GM12864 (cell line): ENCODE measurements at regions not wholly inside any gene's neighbourhood (a gene's known extent, or its start where the extent isn't known, plus 50 kb on each side); places are given as distances from the start of the nearest gene placed in this dataset.

Experiments
- DNase-seq: peaks from one replicate; pipeline ENCODE4 v3.0.0-alpha.2; 2011; ENCODE audit warnings: low read depth
- H3K4me3 ChIP-seq: 2 replicates; pipeline ENCODE4 v1.5.1; 2011; ENCODE audit warnings: mild to moderate bottlenecking, low read depth, low read length, control low read depth
- TF ChIP-seq, protein P1 (sequence below): IDR thresholded peaks from 2 replicates; pipeline ENCODE4 v1.5.1; 2011; ENCODE audit warnings: low read depth, mild to moderate bottlenecking, moderate library complexity, low read length, control low read depth, inconsistent platforms; ENCODE audit errors: missing control alignments

DNA sequence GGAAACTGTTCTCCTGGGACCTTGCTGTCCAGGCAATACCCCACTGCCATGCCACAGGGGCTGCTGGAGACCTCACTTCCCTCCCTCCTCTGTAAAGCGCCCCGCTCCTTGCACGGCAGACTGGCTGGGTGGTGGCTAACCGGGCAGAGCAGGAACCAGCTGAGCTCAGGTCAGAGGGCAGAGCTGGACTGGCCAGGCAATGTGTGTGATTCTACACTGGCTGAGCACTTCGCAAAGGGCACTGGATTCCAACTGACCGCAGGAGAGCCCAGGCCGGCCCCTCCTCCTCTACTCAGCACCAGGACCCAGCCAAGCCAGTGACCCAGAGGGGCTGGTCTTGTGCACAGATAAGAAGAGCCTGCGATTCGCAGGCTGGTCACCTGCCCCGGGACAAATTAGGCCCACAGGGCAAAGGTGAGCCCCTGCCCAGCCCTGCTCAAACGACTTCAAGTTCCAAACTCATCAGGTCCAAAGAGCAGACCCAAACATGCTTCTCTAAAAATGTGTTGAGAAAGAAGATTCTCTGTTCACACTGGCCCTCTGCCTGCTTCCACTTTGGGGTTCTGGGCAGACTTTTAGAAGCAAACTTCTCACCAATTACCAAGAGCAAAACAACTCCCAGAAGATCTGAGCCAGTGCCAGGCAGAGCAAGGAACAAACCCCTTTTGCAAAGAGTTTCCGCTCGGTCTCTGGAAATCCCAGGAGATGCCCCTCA, 54.9 kb upstream of the DIO3 start:
- no peak overlapping the region for H3K4me3 ChIP-seq
- TF ChIP-seq, protein P1, sequence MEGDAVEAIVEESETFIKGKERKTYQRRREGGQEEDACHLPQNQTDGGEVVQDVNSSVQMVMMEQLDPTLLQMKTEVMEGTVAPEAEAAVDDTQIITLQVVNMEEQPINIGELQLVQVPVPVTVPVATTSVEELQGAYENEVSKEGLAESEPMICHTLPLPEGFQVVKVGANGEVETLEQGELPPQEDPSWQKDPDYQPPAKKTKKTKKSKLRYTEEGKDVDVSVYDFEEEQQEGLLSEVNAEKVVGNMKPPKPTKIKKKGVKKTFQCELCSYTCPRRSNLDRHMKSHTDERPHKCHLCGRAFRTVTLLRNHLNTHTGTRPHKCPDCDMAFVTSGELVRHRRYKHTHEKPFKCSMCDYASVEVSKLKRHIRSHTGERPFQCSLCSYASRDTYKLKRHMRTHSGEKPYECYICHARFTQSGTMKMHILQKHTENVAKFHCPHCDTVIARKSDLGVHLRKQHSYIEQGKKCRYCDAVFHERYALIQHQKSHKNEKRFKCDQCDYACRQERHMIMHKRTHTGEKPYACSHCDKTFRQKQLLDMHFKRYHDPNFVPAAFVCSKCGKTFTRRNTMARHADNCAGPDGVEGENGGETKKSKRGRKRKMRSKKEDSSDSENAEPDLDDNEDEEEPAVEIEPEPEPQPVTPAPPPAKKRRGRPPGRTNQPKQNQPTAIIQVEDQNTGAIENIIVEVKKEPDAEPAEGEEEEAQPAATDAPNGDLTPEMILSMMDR, result no peak
- no peak for DNase-seq

DNA sequence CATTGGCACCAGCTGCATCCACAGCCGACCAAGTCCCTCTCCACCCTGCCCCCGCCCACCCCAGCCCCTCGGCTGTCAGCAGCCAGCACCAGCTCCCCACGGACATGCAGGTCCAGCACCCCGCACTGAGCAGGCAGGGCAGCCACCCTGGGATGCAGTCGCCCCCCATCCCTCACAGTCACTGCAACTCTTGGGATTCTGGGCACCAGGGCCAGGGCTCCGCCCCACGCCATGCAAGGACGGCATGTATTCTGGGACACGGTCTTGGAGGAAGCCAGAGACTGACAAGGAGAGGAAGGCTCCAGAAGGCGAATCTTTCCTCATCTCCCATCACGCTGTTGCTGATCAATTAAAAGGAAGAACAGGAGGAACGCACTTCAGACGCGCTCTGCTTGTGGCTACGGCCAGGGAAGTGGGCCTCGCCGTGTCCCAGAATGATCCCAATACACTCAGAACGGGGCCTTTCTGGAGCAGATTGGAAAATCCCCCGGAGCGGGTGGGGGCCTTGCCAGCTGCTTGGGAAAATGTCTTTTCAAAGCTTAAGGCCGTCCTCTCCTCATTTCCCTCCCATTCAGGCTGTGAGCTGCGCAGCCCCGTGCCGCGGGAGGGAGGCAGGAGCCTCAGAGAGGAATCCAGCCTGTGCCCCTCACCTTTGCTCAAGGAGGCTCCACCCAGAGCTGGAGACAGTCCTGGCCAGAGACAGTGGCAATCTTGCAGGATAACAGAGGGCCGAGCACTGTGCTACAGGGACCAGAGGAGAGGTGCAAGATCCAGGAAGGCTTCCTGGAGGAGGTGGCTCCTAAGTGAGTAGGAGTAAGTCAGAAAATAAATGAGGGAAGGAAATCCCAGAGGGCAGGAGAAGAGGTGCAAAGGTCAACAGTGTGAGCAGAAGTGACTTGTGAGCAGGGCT, 54.1 kb upstream of the DIO3 start:
- no peak overlapping the region for H3K4me3 ChIP-seq
- TF ChIP-seq, protein P1, result no peak
- no peak for DNase-seq

DNA sequence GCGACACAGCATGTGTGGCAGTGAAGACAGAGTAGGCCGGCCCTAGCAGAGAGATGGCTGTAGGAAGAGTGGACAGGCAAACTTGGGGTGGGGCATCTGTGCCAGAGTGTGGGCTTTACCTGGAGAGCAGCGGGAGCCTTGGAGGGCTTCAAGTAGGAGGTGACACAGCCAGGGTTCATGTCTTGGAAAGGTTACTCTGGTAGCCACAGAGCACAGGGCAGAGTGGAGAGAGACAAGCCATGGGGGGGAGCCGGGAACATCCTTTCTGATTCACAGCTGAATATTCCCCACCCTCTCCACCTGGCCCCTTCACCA, 53.5 kb upstream of the DIO3 start:
- no peak overlapping the region for H3K4me3 ChIP-seq
- TF ChIP-seq, protein P1, result no peak
- DNase-seq, result no peak

DNA sequence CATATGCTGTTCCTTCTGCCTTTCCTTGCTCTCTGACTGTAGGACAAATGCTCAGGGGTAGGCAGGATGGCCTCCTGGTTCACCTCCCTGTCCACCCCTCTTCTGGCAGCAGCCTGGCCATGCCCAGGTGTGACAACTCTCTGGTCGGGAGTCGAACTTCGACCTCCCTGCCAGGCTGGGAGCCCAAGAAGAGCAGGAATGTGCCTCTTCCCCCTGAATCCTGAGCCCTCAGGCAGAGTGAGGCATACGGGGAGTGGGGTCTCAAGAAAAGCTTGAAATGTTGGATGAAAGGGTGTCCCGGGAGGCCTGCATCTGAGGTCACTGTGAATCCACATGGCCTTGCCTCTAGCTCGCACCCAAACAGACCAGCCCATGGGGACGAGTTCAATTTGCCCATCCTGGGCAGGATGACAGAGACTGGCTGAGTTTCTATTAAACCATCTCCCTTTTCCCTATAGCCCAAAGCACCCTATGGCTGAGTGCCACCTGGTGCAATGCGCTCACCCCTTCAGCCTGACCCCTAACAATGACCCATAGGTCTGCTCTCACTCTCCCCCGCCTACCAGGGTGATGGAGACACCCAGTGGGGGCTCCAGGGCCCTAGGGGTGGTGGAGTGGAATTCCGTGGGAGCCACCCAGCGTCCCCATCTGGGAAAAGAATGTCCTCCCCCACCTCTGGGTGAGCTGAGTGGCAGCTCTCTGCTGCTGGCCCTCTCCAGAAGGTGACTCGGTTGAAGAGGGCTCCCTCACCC, 52.9 kb upstream of the DIO3 start:
- no peak for DNase-seq
- TF ChIP-seq, protein P1, result no peak

DNA sequence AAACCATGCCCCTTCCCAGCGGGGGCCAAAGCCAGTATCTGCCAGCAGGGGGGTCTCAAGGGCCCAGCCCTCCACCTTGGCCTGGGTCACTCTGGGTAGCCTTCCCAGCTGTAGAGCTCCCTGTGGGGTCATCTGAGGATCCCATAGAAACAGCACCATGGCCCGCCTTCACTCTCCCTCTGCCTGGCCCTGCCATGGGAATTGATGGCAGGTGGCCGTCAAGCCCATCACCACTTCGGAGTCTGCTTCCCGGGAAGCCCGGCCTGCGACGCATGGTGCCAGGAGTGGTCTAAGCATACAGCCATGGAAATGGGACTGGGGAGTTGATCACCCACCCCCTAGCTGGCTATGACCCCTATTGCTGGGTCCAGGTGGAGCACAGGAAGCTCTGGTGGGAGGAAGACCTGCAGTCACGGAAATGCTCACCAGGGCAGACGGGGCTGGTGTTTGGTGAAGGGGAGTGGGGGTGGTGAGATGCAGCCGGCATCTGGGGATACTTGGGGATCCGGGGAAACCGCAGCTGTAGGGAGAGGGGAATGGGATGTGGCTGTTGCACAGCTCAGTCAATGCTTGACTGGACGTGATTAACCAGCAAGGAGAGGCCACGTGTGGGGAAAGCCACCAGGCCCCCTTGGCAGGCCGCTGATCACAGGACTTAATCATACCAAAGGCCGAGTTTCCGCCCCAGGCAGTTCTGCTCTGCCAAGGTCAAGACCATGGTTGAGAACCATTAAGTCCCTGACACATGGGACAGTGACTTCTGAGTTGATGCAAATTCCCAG, 52.2 kb upstream of the DIO3 start:
- TF ChIP-seq, protein P1, result no peak
- DNase-seq, result no peak
- no peak overlapping the region for H3K4me3 ChIP-seq

More for the DNA sequence above, 52.9 kb upstream of the DIO3 start:
- H3K4me3 ChIP-seq, result no peak overlapping the region

DNA sequence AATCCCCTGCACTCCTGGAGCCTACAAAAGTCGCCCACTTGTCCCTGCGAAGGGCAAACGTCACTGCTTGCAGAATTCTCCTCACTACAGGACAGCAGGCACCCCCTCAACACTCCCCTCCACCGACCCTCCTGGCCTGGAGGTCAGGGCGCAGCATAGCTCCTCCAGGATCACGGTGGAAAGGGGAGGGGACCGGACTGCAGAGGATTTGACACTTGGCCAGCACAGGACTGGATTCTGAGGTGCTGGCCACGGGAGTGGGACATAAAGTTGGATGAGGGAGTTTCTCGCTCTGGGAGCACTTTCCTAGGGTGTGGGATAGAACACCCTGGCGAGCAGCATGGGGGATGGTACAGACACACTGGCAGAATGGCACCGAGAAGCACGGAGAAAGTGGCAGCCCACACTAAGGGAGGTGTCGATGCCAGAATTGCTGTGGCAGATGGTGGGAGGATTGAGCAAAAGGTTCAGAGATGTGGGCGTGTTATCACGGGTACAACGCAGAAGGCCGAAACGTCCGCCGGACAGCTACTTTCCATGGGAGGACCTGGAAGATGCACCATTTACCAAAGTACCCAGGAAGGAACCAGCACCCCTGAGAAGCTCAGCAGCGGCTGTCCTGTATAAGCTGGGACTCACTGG, 51.4 kb upstream of the DIO3 start:
- TF ChIP-seq, protein P1, result no peak
- no peak overlapping the region for H3K4me3 ChIP-seq
- DNase-seq, result no peak
